Body of pancreas (tissue), 4 donors: ENCODE measurements at regions not wholly inside any gene's neighbourhood (a gene's known extent, or its start where the extent isn't known, plus 50 kb on each side); places are given as distances from the start of the nearest gene placed in this dataset.

Experiments
- ATAC-seq: fragments of 150-250 bp; one replicate; pipeline ENCODE4 v1.9.1; 2016
- DNase-seq, 4 donors: peaks; one replicate each; pipeline ENCODE4 v3.0.0-alpha.2; 2019
- H3K27ac ChIP-seq, 4 donors: fragments of 200-600 bp; sonication (generic); 1 replicate in 3 of 4; 2 replicates in 1 of 4; pipeline versions ENCODE4 v1.5.1 to v1.6.1; 2016 to 2019; ENCODE audit warnings: mild to moderate bottlenecking in 1 of 4, mixed read lengths in 1 of 4, moderate library complexity in 1 of 4
- H3K27me3 ChIP-seq, 2 donors: fragments of 200-600 bp; sonication (generic); one replicate each; pipeline ENCODE4 v1.6.0; 2016; ENCODE audit warnings: mild to moderate bottlenecking in 1 of 2
- H3K36me3 ChIP-seq, 2 donors: fragments of 200-600 bp; sonication (generic); replicated peaks in 1 of 2; 2 replicates each; pipeline ENCODE4 v1.5.1; 2016; ENCODE audit warnings: low read depth in 2 of 2; ENCODE audit not compliant: insufficient read depth in 1 of 2
- H3K4me1 ChIP-seq: fragments of 200-600 bp; sonication (generic); one replicate; pipeline ENCODE4 v1.6.0; 2016
- H3K4me3 ChIP-seq, 2 donors: fragments of 200-600 bp; sonication (generic); 1 replicate in 1 of 2; 2 replicates in 1 of 2; pipeline ENCODE4 v1.5.1; 2016 to 2019
- H3K9me3 ChIP-seq, 3 donors: fragments of 200-600 bp; sonication (generic); 1 replicate in 2 of 3; 2 replicates in 1 of 3; pipeline ENCODE4 v1.5.1; 2016
- POLR2A ChIP-seq, 3 donors: fragments of 450-650 bp; IDR thresholded peaks; one replicate each; pipeline ENCODE4 v1.6.1; 2016; ENCODE audit warnings: antibody characterized with exemption in 3 of 3, mild to moderate bottlenecking in 2 of 3
- WGBS, 2 donors: methylation state at CpG; one replicate each; pipeline ENCODE4 v1.1.5; 2017; 5-methylcytosine and 5-hydroxymethylcytosine counted together
- intact Hi-C: fragments of 100-400 bp; cut with DNase I; formaldehyde crosslinking; loops from one replicate; pipeline ENCODE4 v1.15.1; 2023
- TF ChIP-seq, protein P1 (sequence below), 7 experiments: fragments of 450-650 bp in 4 of 7; fragments of 200-600 bp in 3 of 7; sonication (generic) in 3 of 7; IDR thresholded peaks; one replicate each; pipeline ENCODE4 v1.5.1; 2016 to 2019; ENCODE audit warnings: antibody characterized with exemption in 7 of 7

DNA sequence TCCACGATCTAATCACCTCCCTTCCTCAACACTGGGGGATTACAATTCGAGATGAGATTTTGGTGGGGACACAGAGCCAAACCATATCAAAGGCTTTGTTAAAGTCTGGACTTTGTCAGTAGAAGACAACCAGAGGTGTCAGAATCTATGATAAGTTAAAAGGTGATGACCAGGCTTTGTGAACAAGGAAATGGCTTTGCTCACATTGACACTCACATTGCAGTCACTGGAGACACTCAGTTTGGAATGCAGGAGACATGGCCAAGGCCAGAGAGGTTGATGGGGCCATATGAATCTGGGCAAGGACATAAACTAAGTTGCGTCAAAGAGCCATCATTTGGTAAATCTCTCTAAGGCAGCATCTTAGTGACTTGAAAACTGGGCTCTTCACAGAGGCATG, 678.2 kb upstream of the FSHR start:
- H3K27me3 ChIP-seq, result no peaks in the 10 kb centered on the region
- H3K27ac ChIP-seq, result no peak overlapping the region
- intact Hi-C loops, result no loop called here
- H3K36me3 ChIP-seq, result no peaks in the 10 kb centered on the region
- H3K4me3 ChIP-seq, result no peak overlapping the region
- H3K4me1 ChIP-seq, result no peaks in the 10 kb centered on the region
- 55 to 60% methylated on average over 3 of the region's 3 CpGs for WGBS, 2 donors
- ATAC-seq (no peak), DNase-seq (no peak)
- H3K9me3 ChIP-seq, result no peaks in the 10 kb centered on the region
- TF ChIP-seq, protein P1, sequence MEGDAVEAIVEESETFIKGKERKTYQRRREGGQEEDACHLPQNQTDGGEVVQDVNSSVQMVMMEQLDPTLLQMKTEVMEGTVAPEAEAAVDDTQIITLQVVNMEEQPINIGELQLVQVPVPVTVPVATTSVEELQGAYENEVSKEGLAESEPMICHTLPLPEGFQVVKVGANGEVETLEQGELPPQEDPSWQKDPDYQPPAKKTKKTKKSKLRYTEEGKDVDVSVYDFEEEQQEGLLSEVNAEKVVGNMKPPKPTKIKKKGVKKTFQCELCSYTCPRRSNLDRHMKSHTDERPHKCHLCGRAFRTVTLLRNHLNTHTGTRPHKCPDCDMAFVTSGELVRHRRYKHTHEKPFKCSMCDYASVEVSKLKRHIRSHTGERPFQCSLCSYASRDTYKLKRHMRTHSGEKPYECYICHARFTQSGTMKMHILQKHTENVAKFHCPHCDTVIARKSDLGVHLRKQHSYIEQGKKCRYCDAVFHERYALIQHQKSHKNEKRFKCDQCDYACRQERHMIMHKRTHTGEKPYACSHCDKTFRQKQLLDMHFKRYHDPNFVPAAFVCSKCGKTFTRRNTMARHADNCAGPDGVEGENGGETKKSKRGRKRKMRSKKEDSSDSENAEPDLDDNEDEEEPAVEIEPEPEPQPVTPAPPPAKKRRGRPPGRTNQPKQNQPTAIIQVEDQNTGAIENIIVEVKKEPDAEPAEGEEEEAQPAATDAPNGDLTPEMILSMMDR (IDR thresholded peaks at IDR 0.05), result no peak
- no peak for TF ChIP-seq POLR2A (IDR thresholded peaks at IDR 0.05)

- WGBS, 2 donors, result 73 to 74% methylated on average over 14 of the region's 14 CpGs
- Histone ChIP-seq H3K27me3 (no peaks in the 10 kb centered on the region), H3K36me3 (no peaks in the 10 kb centered on the region), H3K4me3 (no peak overlapping the region), H3K4me1 (no peaks in the 10 kb centered on the region), H3K27ac (no peak overlapping the region), H3K9me3 (no peaks in the 10 kb centered on the region)
- ATAC-seq, result no peak
- no peak for TF ChIP-seq POLR2A (IDR thresholded peaks at IDR 0.05)
- TF ChIP-seq, protein P1 (IDR thresholded peaks at IDR 0.05), result no peak
- intact Hi-C loops, result no loop called here
- DNase-seq, result no peak
These were observed 677.5 kb upstream of the FSHR start for GRCh38 chr2:49831698-49832367.

GRCh38 chr2:49830846-49831245, 676.5 kb upstream of the FSHR start:
- H3K27me3 ChIP-seq, result no peaks in the 10 kb centered on the region
- TF ChIP-seq, protein P1 (IDR thresholded peaks at IDR 0.05), result no peak
- no peak for TF ChIP-seq POLR2A (IDR thresholded peaks at IDR 0.05)
- ATAC-seq, result no peak

GRCh38 chr2:49827366-49827765, 673.1 kb upstream of the FSHR start:
- H3K36me3 ChIP-seq, result no peaks in the 10 kb centered on the region
- H3K27ac ChIP-seq, result no peak overlapping the region
- H3K4me3 ChIP-seq, result no peak overlapping the region
- no peaks in the 10 kb centered on the region for H3K9me3 ChIP-seq
- ATAC-seq (no peak), DNase-seq (no peak)
- TF ChIP-seq, protein P1 (IDR thresholded peaks at IDR 0.05), result no peak
- no peak for TF ChIP-seq POLR2A (IDR thresholded peaks at IDR 0.05)
- WGBS, 2 donors, result 69 to 75% methylated on average over 2 to 5 of the region's 5 CpGs
- H3K27me3 ChIP-seq, result no peaks in the 10 kb centered on the region
- no peaks in the 10 kb centered on the region for H3K4me1 ChIP-seq
- intact Hi-C loops, result no loop called here

More at GRCh38 chr2:49830846-49831245, 676.5 kb upstream of the FSHR start:
- H3K4me3 ChIP-seq, result no peak overlapping the region
- no peak for DNase-seq
- H3K9me3 ChIP-seq, result no peaks in the 10 kb centered on the region
- WGBS, 2 donors, result 54 to 55% methylated on average over 3 of the region's 3 CpGs
- intact Hi-C loops, result no loop called here
- no peaks in the 10 kb centered on the region for H3K36me3 ChIP-seq
- H3K4me1 ChIP-seq, result no peaks in the 10 kb centered on the region
- H3K27ac ChIP-seq, result no peak overlapping the region

DNA sequence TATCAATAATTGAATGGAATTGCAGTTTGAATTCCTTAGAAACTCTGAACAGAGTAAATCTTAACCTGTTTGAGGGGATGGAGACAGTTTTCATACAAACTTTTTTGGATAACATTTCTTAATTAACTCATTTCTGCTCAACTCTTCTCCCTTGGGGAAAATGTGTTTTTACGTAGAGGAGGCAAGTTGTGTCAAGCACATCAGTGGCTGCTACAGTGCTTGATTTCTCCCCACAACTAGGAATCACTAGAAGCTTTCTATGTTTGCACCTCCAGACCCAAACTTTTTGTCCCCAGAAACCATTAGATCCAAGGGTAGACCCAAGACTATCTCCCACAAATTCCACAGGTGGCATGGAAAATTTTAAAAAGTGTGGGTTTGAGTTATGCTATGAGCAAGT, 658.9 kb upstream of the FSHR start:
- ATAC-seq, result no peak
- H3K36me3 ChIP-seq, result no peaks in the 10 kb centered on the region
- no peaks in the 10 kb centered on the region for H3K27me3 ChIP-seq
- H3K4me3 ChIP-seq, result no peak overlapping the region
- no peak for DNase-seq
- WGBS, 2 donors, result 58 to 61% methylated on average over 1 of the region's 1 CpG
- intact Hi-C loops, result no loop called here
- TF ChIP-seq, protein P1 (IDR thresholded peaks at IDR 0.05), result no peak
- TF ChIP-seq POLR2A (IDR thresholded peaks at IDR 0.05), result no peak
- H3K27ac ChIP-seq, result no peak overlapping the region
- no peaks in the 10 kb centered on the region for H3K4me1 ChIP-seq
- no peaks in the 10 kb centered on the region for H3K9me3 ChIP-seq
